GM19467 (cell line): ENCODE measurements at regions not wholly inside any gene's neighbourhood (a gene's known extent, or its start where the extent isn't known, plus 50 kb on each side); places are given as distances from the start of the nearest gene placed in this dataset.

ENCODE experiments used
- ATAC-seq: cut with Tn5 transposase; IDR thresholded peaks from one replicate; pipeline ENCODE4 v1.9.1; 2021; ENCODE audit warnings: mild to moderate bottlenecking, moderate library complexity; ENCODE audit not compliant: unreplicated experiment

- no peak for ATAC-seq
These were observed 139.1 kb upstream of the ADRA1B start for GRCh38 chr5:159777049-159777660.

GRCh38 chr5:159779481-159779880, 136.8 kb upstream of the ADRA1B start:
- ATAC-seq, result no peak

DNA sequence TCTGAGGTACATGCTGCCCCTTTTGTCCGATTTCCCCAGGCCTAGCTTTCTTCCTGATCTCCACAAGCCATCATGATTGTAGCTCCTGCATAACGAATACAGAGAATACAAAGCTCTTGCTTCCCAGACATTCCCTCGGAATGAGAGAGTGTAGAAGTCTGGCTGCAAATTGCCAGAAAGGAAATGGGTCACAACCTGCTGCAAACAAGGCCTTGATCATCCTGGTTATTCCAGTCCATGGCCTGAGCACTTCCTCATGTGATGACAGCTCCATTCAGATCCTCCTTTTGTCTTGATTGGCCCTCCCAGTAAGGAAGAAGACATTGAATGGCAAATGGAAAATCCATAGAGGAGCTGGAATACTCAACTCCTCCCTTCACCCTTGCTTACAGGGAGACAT, 136.0 kb upstream of the ADRA1B start:
- ATAC-seq, result no peak

DNA sequence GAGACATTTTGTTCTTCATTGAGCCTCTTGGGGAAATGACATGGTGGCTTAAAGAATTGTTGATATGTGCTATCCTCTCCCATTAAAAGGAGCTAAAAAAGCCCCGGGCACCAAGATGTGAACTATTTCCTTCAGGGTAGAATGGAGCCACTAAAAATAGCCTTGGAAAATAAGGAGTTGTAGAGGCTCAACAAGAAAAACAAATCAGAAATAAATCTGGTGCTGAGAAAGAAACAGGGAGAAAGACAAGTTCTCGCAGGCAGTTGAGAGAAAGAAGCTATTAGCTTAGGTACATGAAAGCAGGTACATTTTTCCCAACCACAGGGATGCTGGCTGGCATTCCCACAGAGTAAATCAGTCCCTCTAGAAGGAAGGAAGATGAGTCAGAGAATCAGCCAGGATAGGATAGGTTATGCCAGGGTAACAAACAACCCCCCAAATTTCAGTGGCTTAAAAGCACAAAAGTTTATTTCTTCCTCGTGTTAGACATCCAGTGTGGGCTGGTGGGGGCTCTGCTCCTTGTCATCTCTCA, 134.6 kb upstream of the ADRA1B start:
- ATAC-seq, result no peak

GRCh38 chr5:159782197-159782994, 133.9 kb upstream of the ADRA1B start:
- ATAC-seq, result no peak

DNA sequence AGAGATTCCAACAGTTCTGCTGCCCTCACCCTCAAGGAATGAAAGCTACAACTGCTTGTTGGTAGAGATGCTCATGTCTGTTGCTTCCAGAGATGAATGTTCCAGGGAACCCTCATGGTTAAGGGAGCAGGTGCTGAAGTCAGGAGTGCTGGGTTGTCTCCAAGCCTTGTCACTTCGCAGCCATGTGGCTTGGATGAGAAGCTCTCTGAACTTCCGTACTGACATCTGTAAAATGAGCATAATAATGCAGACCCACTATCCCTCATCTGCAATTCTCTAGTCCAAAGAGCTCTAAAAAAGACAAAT, 133.3 kb upstream of the ADRA1B start:
- ATAC-seq, result no peak

DNA sequence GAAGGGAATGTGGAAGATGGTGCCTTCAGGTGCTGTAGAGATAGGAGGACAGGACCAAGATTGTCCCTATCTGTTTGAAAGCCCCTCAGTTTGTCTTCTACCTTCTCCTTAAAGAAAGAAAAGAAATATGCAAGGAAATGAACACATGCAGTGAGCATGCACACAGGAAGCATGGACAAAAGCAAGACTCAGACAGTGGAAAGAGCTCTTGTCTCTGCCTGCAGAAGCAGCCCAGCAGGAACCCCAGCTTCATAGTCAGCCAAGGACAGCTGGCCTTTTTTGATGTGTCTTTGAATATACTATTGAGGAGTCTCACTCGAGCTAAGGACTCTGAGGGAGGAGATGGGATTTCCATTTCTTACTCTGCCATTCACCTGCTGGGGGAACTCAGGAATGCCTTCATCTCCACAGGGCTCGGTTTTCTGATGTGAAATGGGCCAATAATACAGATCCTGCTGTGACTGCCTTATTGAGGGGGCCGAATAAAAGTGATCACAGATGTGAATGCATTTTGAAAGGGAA, 132.5 kb upstream of the ADRA1B start:
- ATAC-seq, result no peak

GRCh38 chr5:159784993-159785392, 131.3 kb upstream of the ADRA1B start:
- ATAC-seq, result no peak

DNA sequence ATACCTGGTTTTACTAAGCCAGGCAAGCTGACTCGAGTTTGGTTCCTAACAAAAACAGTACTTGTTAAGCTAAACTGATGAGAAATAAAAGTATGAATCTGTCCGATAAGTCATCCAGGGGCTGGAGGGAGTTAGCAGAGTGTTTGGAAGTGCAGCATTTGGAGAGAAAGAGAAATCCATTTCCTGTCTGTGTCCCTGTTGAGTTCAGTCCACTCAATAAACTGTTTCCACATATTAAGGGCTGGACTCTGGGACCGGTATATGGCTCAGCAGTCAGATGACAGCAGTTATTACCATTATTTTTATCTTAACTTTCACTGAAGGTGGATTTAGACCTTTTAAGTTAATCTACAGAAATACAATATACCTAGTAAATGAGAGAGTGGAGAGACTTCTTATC, 130.6 kb upstream of the ADRA1B start:
- no peak for ATAC-seq

DNA sequence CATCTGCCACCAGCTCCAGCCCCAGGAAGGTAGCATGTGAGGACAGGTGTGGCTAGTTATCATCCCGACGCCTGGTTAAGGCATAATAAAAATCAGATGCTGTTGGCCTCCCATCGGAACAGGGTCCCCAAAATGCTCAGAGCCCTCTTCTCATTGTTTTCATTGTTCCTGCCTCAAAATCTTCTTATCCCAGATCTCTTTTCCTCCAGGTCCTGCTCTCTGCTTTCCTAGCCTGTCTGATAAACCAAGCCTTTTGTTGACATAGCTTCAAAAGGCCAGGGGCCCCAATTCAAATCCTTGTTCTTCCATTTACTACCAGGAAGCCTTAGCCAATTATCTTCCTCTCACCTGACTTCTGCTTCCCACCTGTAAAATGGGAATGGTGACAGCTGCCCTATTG, 130.1 kb upstream of the ADRA1B start:
- ATAC-seq, result no peak

DNA sequence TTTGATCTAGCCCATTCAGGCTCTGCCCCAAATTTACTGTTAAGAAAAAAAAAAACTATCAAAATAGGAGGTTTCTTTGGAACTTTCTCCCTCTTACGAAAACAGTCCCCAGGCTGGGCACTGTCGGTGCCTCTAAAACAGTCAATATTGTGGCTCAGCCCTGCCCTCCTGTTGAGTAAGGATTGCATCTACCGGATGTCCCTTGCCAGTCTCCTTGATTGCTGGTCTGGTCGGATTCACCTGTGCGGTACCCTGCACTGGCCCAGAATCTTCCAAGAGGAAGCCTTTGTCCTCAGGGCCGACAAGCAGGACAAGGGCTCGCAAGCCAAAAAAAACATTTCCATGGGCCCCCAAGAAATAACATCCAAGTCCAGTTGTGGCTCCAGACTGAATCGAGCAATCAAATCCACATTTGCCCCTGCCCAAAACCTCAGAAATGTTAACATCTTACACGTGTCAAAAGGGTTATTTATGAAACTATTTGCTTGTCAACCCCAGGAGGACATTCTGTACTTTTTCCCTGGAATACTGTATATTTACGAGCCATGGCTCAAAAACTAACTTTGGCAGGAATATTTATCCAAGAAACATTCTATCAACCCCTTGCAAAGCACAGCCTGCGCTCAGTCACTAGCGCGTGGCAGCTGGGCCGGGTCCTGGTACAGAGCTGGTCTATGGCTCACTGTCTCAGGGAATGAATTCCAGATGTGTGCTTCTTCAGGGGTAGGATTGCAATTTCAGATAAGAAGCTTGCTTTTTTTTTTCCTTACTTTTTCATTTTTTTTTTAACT, 129.2 kb upstream of the ADRA1B start:
- no peak for ATAC-seq

DNA sequence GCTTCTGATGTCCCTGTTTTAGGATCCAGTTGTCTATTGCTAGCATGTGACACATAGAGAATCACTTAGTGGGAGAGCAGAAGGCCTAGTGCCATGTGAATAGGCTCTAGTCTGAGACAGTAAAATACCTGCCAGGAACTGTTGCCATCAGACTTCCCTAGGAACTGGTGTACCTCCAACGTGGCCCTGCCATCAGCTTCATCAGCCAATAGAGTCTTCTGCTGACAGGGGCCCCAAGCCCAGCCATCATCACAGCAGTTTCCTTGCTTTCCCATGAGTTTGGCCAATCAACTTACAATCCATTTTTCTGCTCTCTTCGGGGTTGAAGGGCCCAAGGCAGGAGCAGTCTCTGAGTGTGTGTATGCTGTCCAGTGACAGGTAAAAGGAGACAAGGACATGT, 128.4 kb upstream of the ADRA1B start:
- ATAC-seq, result no peak

DNA sequence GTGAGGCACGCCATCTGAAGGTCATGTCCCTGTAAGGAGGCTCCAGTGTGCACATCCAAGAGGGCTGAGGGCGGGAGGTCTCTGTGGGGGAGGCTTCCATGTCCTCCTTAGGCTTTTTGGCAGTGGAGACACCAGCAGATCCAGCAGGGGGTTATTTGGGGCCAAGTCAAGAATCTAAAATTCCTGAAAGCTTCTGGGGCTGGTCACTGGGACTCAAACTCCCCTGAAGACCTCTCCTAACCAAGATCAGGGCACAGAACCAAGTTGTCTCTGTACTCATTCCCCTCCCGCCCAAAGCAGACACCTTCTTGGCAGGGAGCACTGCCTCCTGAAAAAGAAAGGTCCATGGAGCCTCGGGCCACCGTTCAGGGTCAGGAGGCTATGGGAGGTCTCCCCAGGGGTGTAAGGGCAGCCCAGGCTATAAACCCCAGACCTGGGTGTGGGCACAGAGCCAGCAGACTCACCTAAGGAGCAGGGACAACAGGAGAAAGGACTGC, 127.4 kb upstream of the ADRA1B start:
- no peak for ATAC-seq

DNA sequence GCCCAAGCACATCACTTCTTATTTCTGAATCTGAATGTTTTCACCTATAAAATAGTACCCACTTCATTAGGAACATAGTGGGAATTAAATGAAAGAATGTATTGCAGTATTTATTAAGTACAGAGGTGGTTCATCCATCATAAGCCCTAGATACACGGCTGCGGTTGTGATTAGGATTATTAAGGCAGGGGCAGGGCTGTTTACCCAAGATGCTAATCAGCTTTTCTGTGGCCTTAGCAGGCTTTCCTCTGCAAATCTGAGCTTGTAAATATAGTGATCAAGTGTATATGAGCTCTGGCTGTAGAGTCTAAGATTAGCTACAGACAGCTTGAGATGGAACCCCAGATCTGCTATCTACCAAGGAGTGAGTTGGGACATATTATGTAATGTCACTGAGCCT, 124.1 kb upstream of the ADRA1B start:
- no peak for ATAC-seq

- no peak for ATAC-seq
These were observed 118.9 kb upstream of the ADRA1B start for GRCh38 chr5:159797261-159797970.

GRCh38 chr5:159799701-159800100, 116.6 kb upstream of the ADRA1B start:
- ATAC-seq, result no peak

GRCh38 chr5:159800131-159800840, 116.0 kb upstream of the ADRA1B start:
- ATAC-seq, result no peak

DNA sequence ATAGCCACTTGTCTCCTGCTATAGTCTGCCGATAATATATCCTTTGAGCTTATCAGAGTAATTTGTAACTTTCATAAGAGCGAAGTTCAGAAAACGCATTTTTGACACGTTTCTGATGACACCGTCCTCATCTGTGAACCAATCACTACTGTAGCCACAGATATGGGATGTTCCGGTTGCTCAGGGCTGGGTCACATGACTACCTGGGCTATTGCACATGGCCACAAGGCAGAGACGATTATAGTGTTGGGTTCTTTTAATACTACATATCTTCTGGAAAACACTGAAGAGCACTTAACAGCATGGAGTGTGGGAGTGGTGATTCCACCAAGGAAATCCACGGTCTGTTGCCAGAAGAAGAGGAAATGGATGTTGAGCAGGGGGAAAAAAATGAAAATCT, 115.0 kb upstream of the ADRA1B start:
- no peak for ATAC-seq

GRCh38 chr5:159802661-159803060, 113.6 kb upstream of the ADRA1B start:
- no peak for ATAC-seq

GRCh38 chr5:159804121-159804520, 112.2 kb upstream of the ADRA1B start:
- ATAC-seq, result no peak
